HFF-Myc (cell line): ENCODE measurements at regions not wholly inside any gene's neighbourhood (a gene's known extent, or its start where the extent isn't known, plus 50 kb on each side); places are given as distances from the start of the nearest gene placed in this dataset.
A peak's percentile ranks its signal among the peaks of the same experiment; 100 is the strongest.

ENCODE experiments used
- DNase-seq: peaks from one replicate; pipeline ENCODE4 v3.0.0-alpha.2; 2011; ENCODE audit warnings: low read depth; ENCODE audit errors: extremely low read depth
- H3K4me3 ChIP-seq: replicated peaks from 2 replicates; pipeline ENCODE4 v1.5.1; 2011; ENCODE audit warnings: low read depth, mild to moderate bottlenecking, control low read depth, low read length
- CTCF ChIP-seq: IDR thresholded peaks from 2 replicates; pipeline ENCODE4 v1.5.1; 2012; ENCODE audit warnings: mild to moderate bottlenecking, low read depth, low read length, control low read depth; ENCODE audit errors: missing control alignments

GRCh38 chr6:87846434-87846833 is 144.4 kb upstream of the AKIRIN2 start:
- no peak for DNase-seq
- no peak for TF ChIP-seq CTCF
- no peak overlapping the region for H3K4me3 ChIP-seq

- DNase-seq, result no peak
- H3K4me3 ChIP-seq, result no peak overlapping the region
- TF ChIP-seq CTCF, result no peak
Measured at GRCh38 chr6:87840324-87840723, 138.3 kb upstream of the AKIRIN2 start.

GRCh38 chr6:87837876-87838275 is 135.8 kb upstream of the AKIRIN2 start:
- no peak overlapping the region for H3K4me3 ChIP-seq
- no peak for DNase-seq
- TF ChIP-seq CTCF, result no peak

- TF ChIP-seq CTCF, result no peak
- DNase-seq, result no peak
- H3K4me3 ChIP-seq, result no peak overlapping the region
Measured at GRCh38 chr6:87837444-87837843, 135.4 kb upstream of the AKIRIN2 start.

GRCh38 chr6:87832025-87832825 is 130.2 kb upstream of the AKIRIN2 start:
- peak; percentile 16 for TF ChIP-seq CTCF
- DNase-seq, result no peak
- no peak overlapping the region for H3K4me3 ChIP-seq

GRCh38 chr6:87830907-87831306 is 128.9 kb upstream of the AKIRIN2 start:
- DNase-seq, result no peak
- TF ChIP-seq CTCF, result no peak
- H3K4me3 ChIP-seq, result no peak overlapping the region
